Right renal pelvis (tissue), 4 donors: ENCODE measurements at regions not wholly inside any gene's neighbourhood (a gene's known extent, or its start where the extent isn't known, plus 50 kb on each side); places are given as distances from the start of the nearest gene placed in this dataset.

Source experiments
- DNase-seq, 4 donors: peaks; one replicate each; pipeline ENCODE4 v3.0.0-alpha.2; 2013; ENCODE audit warnings: low read depth in 4 of 4, low spot score in 3 of 4, missing footprints in 1 of 4

GRCh38 chr2:106705877-106706276 lies 180.1 kb downstream of the ST6GAL2 start:
- no peak for DNase-seq

- DNase-seq: no peak
Observed at GRCh38 chr2:106706283-106706682, 179.7 kb downstream of the ST6GAL2 start.

- no peak for DNase-seq
Observed at GRCh38 chr2:106708209-106708608, 177.8 kb downstream of the ST6GAL2 start.

- DNase-seq: no peak
Observed at GRCh38 chr2:106709229-106709628, 176.7 kb downstream of the ST6GAL2 start.

GRCh38 chr2:106719222-106719621 lies 166.7 kb downstream of the ST6GAL2 start:
- DNase-seq: no peak

- DNase-seq: no peak
Observed at GRCh38 chr2:106720026-106720425, 165.9 kb downstream of the ST6GAL2 start.

- no peak for DNase-seq
Observed at GRCh38 chr2:106724301-106724794, 161.6 kb downstream of the ST6GAL2 start.

GRCh38 chr2:106734165-106734564 lies 151.8 kb downstream of the ST6GAL2 start:
- DNase-seq: no peak

- no peak for DNase-seq
Observed at GRCh38 chr2:106735807-106736206, 150.2 kb downstream of the ST6GAL2 start.

- no peak for DNase-seq
Observed at GRCh38 chr2:106736221-106736620, 149.7 kb downstream of the ST6GAL2 start.

- peak in 2 of 4 donors; percentile 15 to 16 for DNase-seq
Observed at GRCh38 chr2:106745468-106745867, 140.5 kb downstream of the ST6GAL2 start.

- no peak for DNase-seq
Observed at GRCh38 chr2:106749823-106750222, 136.1 kb downstream of the ST6GAL2 start.
